ENCODE measurements at regions not wholly inside any gene's neighbourhood (a gene's known extent, or its start where the extent isn't known, plus 50 kb on each side); places are given as distances from the start of the nearest gene placed in this dataset.

DNA sequence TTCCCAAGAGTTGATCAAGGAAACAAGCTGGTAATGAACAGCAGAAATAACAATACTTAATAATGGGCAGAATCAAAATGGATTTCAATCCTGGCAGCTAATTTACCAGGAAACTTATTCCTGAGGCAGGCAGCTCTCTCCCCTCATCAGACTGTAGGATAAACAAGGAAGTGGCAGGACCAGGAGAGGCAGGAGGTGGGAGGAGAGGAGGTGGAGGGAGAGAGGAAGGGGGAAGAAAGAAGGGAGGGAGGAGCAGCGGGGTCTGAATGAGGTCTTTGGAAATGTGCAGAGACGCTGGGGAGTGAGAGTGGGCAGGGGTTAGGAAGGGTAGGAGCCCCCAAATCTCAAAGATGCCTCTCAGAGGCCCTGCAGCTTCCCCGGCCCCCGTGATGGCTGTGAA, 231.5 kb downstream of the BCOR start:
- Histone ChIP-seq H3K4me3 (ENCODE audit: low read length in 2 of 2) (no peak overlapping the region), H3K9me3 (ENCODE audit: control insufficient read depth in 2 of 2, low read length in 2 of 2) (peaks cover 0 to 10% of the 10 kb centered on the region in 2 donors), H3K4me1 (ENCODE audit: control insufficient read depth, insufficient read depth, low read length) (no peaks in the 10 kb centered on the region), H3K27me3 (ENCODE audit: control insufficient read depth in 1 of 2, insufficient read depth in 2 of 2, low read length in 2 of 2) (peaks cover 0 to 8% of the 10 kb centered on the region in 2 donors), H3K36me3 (ENCODE audit: control insufficient read depth in 2 of 2, insufficient read depth in 2 of 2, low read length in 2 of 2) (no peaks in the 10 kb centered on the region), H3K27ac (ENCODE audit: low read length) (no peak overlapping the region), H3K9ac (ENCODE audit: low read length in 2 of 2) (no peak overlapping the region)

GRCh38 chrX:39869846-39870601, 227.7 kb downstream of the BCOR start:
- Histone ChIP-seq H3K27ac (ENCODE audit: low read length) (no peak overlapping the region), H3K4me3 (ENCODE audit: low read length in 2 of 2) (no peak overlapping the region), H3K4me1 (ENCODE audit: control insufficient read depth, insufficient read depth, low read length) (no peaks in the 10 kb centered on the region), H3K36me3 (ENCODE audit: control insufficient read depth in 2 of 2, insufficient read depth in 2 of 2, low read length in 2 of 2) (no peaks in the 10 kb centered on the region), H3K9ac (ENCODE audit: low read length in 2 of 2) (no peak overlapping the region), H3K9me3 (ENCODE audit: control insufficient read depth in 2 of 2, low read length in 2 of 2) (no peaks in the 10 kb centered on the region), H3K27me3 (ENCODE audit: control insufficient read depth in 1 of 2, insufficient read depth in 2 of 2, low read length in 2 of 2) (peaks cover 0 to 20% of the 10 kb centered on the region in 2 donors)

- no peak overlapping the region for H3K9ac ChIP-seq (ENCODE audit: low read length in 2 of 2)
- no peaks in the 10 kb centered on the region for H3K9me3 ChIP-seq (ENCODE audit: control insufficient read depth in 2 of 2, low read length in 2 of 2)
- no peak overlapping the region for H3K4me3 ChIP-seq (ENCODE audit: low read length in 2 of 2)
- no peak overlapping the region for H3K27ac ChIP-seq (ENCODE audit: low read length)
- no peaks in the 10 kb centered on the region for H3K36me3 ChIP-seq (ENCODE audit: control insufficient read depth in 2 of 2, insufficient read depth in 2 of 2, low read length in 2 of 2)
- no peaks in the 10 kb centered on the region for H3K4me1 ChIP-seq (ENCODE audit: control insufficient read depth, insufficient read depth, low read length)
- H3K27me3 ChIP-seq (ENCODE audit: control insufficient read depth in 1 of 2, insufficient read depth in 2 of 2, low read length in 2 of 2): peaks cover 0 to 20% of the 10 kb centered on the region in 2 donors
These were observed 226.1 kb downstream of the BCOR start for GRCh38 chrX:39871648-39872047.

GRCh38 chrX:39873117-39873516, 224.6 kb downstream of the BCOR start:
- peaks cover 0 to 20% of the 10 kb centered on the region in 2 donors for H3K27me3 ChIP-seq (ENCODE audit: control insufficient read depth in 1 of 2, insufficient read depth in 2 of 2, low read length in 2 of 2)
- no peak overlapping the region for H3K27ac ChIP-seq (ENCODE audit: low read length)

DNA sequence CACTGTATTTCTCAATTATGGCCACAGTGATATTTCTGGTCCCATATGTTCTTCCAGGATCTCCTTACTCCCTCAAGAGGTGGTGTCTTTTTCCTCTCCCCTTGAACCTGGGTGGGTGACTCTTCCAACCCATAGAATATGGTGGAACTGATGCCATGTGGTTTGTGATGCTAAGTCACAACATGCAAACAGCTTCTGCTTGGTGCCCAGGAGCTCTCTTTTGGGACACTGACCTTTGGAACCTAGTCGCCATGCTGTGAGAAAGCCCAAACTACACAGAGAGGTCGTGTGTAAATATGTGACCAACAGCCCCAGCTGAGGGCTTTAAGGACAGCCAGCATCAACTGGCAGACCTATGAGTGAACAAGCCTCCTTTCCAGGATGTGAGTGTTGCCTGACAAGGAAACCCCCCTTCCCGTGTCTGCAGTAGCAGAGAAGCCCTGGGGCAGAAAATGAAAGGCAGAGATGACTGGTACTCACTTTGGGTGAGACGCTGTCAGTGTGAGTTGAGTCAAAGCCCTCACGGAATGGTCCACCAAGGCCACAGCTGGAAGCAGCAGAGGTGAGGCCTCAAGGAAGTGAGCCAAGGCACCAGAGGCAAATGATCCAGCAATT, 223.4 kb downstream of the BCOR start:
- H3K9me3 ChIP-seq (ENCODE audit: control insufficient read depth in 2 of 2, low read length in 2 of 2): no peaks in the 10 kb centered on the region
- no peaks in the 10 kb centered on the region for H3K36me3 ChIP-seq (ENCODE audit: control insufficient read depth in 2 of 2, insufficient read depth in 2 of 2, low read length in 2 of 2)
- H3K27me3 ChIP-seq (ENCODE audit: control insufficient read depth in 1 of 2, insufficient read depth in 2 of 2, low read length in 2 of 2): peaks cover 0 to 18% of the 10 kb centered on the region in 2 donors
- no peak overlapping the region for H3K4me3 ChIP-seq (ENCODE audit: low read length in 2 of 2)
- H3K9ac ChIP-seq (ENCODE audit: low read length in 2 of 2): no peak overlapping the region
- H3K27ac ChIP-seq (ENCODE audit: low read length): no peak overlapping the region
- H3K4me1 ChIP-seq (ENCODE audit: control insufficient read depth, insufficient read depth, low read length): no peaks in the 10 kb centered on the region

More at GRCh38 chrX:39873117-39873516, 224.6 kb downstream of the BCOR start:
- no peaks in the 10 kb centered on the region for H3K36me3 ChIP-seq (ENCODE audit: control insufficient read depth in 2 of 2, insufficient read depth in 2 of 2, low read length in 2 of 2)
- H3K4me1 ChIP-seq (ENCODE audit: control insufficient read depth, insufficient read depth, low read length): no peaks in the 10 kb centered on the region
- no peak overlapping the region for H3K9ac ChIP-seq (ENCODE audit: low read length in 2 of 2)
- H3K9me3 ChIP-seq (ENCODE audit: control insufficient read depth in 2 of 2, low read length in 2 of 2): no peaks in the 10 kb centered on the region
- H3K4me3 ChIP-seq (ENCODE audit: low read length in 2 of 2): no peak overlapping the region

- peaks cover 0 to 15% of the 10 kb centered on the region in 2 donors for H3K27me3 ChIP-seq (ENCODE audit: control insufficient read depth in 1 of 2, insufficient read depth in 2 of 2, low read length in 2 of 2)
- H3K9ac ChIP-seq (ENCODE audit: low read length in 2 of 2): no peak overlapping the region
- no peak overlapping the region for H3K27ac ChIP-seq (ENCODE audit: low read length)
- no peaks in the 10 kb centered on the region for H3K9me3 ChIP-seq (ENCODE audit: control insufficient read depth in 2 of 2, low read length in 2 of 2)
- no peaks in the 10 kb centered on the region for H3K4me1 ChIP-seq (ENCODE audit: control insufficient read depth, insufficient read depth, low read length)
- no peak overlapping the region for H3K4me3 ChIP-seq (ENCODE audit: low read length in 2 of 2)
- no peaks in the 10 kb centered on the region for H3K36me3 ChIP-seq (ENCODE audit: control insufficient read depth in 2 of 2, insufficient read depth in 2 of 2, low read length in 2 of 2)
These were observed 221.7 kb downstream of the BCOR start for GRCh38 chrX:39875834-39876628.

DNA sequence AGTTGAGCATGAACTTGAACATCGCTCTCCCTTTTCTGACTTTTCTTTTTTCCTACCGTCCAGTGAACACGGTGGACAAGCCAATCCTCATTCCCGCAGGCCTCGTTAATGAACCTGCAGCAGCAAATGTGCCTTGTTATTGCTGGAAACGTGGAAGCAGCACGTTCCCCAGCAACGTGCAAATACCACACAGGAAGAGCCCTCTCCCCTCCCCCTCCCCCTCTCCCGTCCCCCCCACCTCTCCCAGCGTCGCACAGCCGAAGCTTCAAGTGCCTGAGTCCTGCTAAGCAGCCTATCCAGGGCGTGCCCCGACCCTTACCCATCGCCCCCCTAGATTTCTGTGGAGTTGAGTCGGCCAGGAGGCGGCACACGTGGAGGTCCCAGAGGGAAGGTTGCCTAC, 219.9 kb downstream of the BCOR start:
- no peak overlapping the region for H3K9ac ChIP-seq (ENCODE audit: low read length in 2 of 2)
- H3K4me3 ChIP-seq (ENCODE audit: low read length in 2 of 2): no peak overlapping the region
- H3K9me3 ChIP-seq (ENCODE audit: control insufficient read depth in 2 of 2, low read length in 2 of 2): peaks cover 0 to 3% of the 10 kb centered on the region in 2 donors
- peaks cover 0 to 16% of the 10 kb centered on the region in 2 donors for H3K27me3 ChIP-seq (ENCODE audit: control insufficient read depth in 1 of 2, insufficient read depth in 2 of 2, low read length in 2 of 2)
- H3K4me1 ChIP-seq (ENCODE audit: control insufficient read depth, insufficient read depth, low read length): no peaks in the 10 kb centered on the region
- no peak overlapping the region for H3K27ac ChIP-seq (ENCODE audit: low read length)
- no peaks in the 10 kb centered on the region for H3K36me3 ChIP-seq (ENCODE audit: control insufficient read depth in 2 of 2, insufficient read depth in 2 of 2, low read length in 2 of 2)

DNA sequence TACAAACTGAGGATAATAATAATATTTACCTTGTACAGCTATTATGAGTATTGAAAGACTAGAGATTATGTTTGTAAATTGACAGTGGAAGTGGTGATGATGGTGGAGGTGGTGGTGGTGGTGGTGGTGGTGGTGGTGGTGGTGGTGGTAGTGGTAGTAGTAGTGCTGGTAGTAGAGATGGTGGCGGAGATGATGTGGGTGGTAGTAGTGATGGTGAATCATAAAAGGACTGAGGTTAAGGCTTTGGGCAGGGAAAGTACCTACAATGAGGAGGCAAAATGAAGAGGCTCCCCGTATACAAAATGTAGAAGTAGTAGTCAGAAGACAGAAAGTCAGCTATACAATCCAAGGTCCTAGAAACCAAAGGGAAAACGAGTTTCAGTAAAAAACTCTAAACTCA, 214.1 kb downstream of the BCOR start:
- no peaks in the 10 kb centered on the region for H3K4me1 ChIP-seq (ENCODE audit: control insufficient read depth, insufficient read depth, low read length)
- H3K9me3 ChIP-seq (ENCODE audit: control insufficient read depth in 2 of 2, low read length in 2 of 2): peaks cover 0 to 3% of the 10 kb centered on the region in 2 donors
- no peaks in the 10 kb centered on the region for H3K36me3 ChIP-seq (ENCODE audit: control insufficient read depth in 2 of 2, insufficient read depth in 2 of 2, low read length in 2 of 2)
- peaks cover 0 to 10% of the 10 kb centered on the region in 2 donors for H3K27me3 ChIP-seq (ENCODE audit: control insufficient read depth in 1 of 2, insufficient read depth in 2 of 2, low read length in 2 of 2)
- no peak overlapping the region for H3K27ac ChIP-seq (ENCODE audit: low read length)
- H3K4me3 ChIP-seq (ENCODE audit: low read length in 2 of 2): no peak overlapping the region
- H3K9ac ChIP-seq (ENCODE audit: low read length in 2 of 2): no peak overlapping the region

- Histone ChIP-seq H3K27ac (ENCODE audit: low read length) (no peak overlapping the region), H3K4me3 (ENCODE audit: low read length in 2 of 2) (no peak overlapping the region), H3K9me3 (ENCODE audit: control insufficient read depth in 2 of 2, low read length in 2 of 2) (peaks cover 0 to 3% of the 10 kb centered on the region in 2 donors), H3K36me3 (ENCODE audit: control insufficient read depth in 2 of 2, insufficient read depth in 2 of 2, low read length in 2 of 2) (no peaks in the 10 kb centered on the region), H3K27me3 (ENCODE audit: control insufficient read depth in 1 of 2, insufficient read depth in 2 of 2, low read length in 2 of 2) (peaks cover 0 to 12% of the 10 kb centered on the region in 2 donors), H3K9ac (ENCODE audit: low read length in 2 of 2) (no peak overlapping the region), H3K4me1 (ENCODE audit: control insufficient read depth, insufficient read depth, low read length) (no peaks in the 10 kb centered on the region)
These were observed 211.5 kb downstream of the BCOR start for GRCh38 chrX:39886282-39886681.

DNA sequence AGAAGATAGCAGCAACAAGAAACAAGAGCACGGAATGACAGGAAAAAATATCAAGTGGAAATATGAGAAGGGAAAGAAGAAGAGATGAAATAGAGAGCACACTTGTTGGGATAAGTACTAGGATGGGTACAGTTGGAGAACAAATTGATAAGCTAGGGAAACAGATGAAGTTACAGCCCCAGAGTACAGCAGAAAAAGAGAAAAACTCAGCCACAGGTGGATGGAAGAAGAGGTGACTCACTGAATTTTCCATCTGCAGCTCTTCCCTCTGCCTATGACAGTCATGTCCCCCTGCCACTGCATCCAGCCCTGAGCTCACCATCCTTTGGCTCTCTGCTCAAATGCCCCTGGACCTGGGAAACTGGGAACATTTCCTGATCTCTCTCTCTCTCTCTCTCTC, 209.0 kb downstream of the BCOR start:
- Histone ChIP-seq H3K27ac (ENCODE audit: low read length) (no peak overlapping the region), H3K9ac (ENCODE audit: low read length in 2 of 2) (no peak overlapping the region), H3K4me3 (ENCODE audit: low read length in 2 of 2) (no peak overlapping the region), H3K4me1 (ENCODE audit: control insufficient read depth, insufficient read depth, low read length) (no peaks in the 10 kb centered on the region), H3K36me3 (ENCODE audit: control insufficient read depth in 2 of 2, insufficient read depth in 2 of 2, low read length in 2 of 2) (no peaks in the 10 kb centered on the region), H3K27me3 (ENCODE audit: control insufficient read depth in 1 of 2, insufficient read depth in 2 of 2, low read length in 2 of 2) (peaks cover 0 to 6% of the 10 kb centered on the region in 2 donors), H3K9me3 (ENCODE audit: control insufficient read depth in 2 of 2, low read length in 2 of 2) (no peaks in the 10 kb centered on the region)
